ENCODE measurements at regions not wholly inside any gene's neighbourhood (a gene's known extent, or its start where the extent isn't known, plus 50 kb on each side); places are given as distances from the start of the nearest gene placed in this dataset.

DNA sequence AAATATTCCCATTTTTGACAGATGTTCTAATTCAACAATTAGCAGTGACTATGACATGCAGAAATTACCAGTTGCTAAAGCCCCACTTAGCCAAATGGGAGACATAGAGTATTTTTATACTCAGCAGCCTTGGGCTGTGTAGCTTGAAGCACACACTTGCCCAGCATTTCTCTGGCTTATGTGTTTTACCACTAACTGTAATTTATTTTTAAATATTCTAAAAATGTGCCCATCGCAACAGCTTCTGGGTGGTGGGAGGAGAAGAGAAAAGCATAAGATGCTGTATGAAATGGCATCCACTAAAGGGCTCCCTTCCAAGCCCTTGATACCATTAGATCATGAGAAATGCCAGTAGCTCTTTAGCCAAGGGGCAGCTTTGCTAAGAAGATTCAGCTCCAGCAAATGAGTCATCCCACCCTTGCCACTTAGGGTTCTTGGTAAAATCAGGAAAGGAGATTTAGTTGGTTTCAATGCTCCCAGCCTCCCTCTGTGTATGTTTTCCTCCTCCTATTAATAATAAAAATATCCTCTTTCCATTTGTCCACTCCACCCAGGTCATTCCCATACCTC is 462.7 kb upstream of the DEPDC1 start:
- Histone ChIP-seq H3K27me3 (ENCODE audit: control insufficient read depth in 4 of 4, insufficient read depth in 4 of 4, low read length in 3 of 4) (no peaks in the 10 kb centered on the region), H3K9me3 (ENCODE audit: control insufficient read depth in 4 of 4, low read length in 3 of 4) (no peaks in the 10 kb centered on the region), H3K4me3 (ENCODE audit: low read depth in 1 of 3, low read length in 3 of 3) (no peak overlapping the region)

DNA sequence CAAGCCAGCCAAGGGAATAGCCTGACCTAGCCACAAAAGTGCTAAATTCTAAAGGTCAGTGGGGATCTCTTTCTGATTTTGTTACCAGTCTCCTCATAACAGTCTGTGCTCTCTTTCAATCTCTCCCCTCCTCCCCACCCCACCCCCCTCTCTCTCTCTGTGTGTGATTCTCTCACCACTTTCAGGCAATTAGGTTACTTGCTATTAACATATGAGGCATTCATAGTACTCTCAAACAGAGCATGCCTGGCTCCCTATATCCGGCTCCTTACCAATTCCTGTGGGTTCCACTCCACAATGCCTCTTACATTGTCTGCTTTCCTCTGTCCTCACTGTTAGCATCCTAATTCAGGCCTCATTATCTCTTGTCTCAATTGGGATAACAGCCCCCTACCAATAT is 464.3 kb upstream of the DEPDC1 start:
- 92% methylated on average over 1 of the region's 1 CpG for WGBS
- TF ChIP-seq EGR1 (IDR thresholded peaks at IDR 0.05; ENCODE audit: low read depth in 2 of 2) (no peak), TAF1 (conservative IDR thresholded peaks at IDR 0.05) (no peak), FOXA2 (IDR thresholded peaks at IDR 0.05) (no peak), JUND (IDR thresholded peaks at IDR 0.05) (no peak), GABPA (IDR thresholded peaks at IDR 0.05 in 1 of 2, conservative IDR thresholded peaks at IDR 0.05 in 1 of 2) (no peak)
- TF ChIP-seq, protein P1, sequence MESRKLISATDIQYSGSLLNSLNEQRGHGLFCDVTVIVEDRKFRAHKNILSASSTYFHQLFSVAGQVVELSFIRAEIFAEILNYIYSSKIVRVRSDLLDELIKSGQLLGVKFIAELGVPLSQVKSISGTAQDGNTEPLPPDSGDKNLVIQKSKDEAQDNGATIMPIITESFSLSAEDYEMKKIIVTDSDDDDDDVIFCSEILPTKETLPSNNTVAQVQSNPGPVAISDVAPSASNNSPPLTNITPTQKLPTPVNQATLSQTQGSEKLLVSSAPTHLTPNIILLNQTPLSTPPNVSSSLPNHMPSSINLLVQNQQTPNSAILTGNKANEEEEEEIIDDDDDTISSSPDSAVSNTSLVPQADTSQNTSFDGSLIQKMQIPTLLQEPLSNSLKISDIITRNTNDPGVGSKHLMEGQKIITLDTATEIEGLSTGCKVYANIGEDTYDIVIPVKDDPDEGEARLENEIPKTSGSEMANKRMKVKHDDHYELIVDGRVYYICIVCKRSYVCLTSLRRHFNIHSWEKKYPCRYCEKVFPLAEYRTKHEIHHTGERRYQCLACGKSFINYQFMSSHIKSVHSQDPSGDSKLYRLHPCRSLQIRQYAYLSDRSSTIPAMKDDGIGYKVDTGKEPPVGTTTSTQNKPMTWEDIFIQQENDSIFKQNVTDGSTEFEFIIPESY (IDR thresholded peaks at IDR 0.05): no peak
- TF ChIP-seq, protein P2, sequence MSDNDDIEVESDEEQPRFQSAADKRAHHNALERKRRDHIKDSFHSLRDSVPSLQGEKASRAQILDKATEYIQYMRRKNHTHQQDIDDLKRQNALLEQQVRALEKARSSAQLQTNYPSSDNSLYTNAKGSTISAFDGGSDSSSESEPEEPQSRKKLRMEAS (IDR thresholded peaks at IDR 0.05): no peak
- H3K9ac ChIP-seq (ENCODE audit: low read depth in 1 of 2, low read length in 2 of 2): no peak overlapping the region

More for the DNA sequence above, 462.7 kb upstream of the DEPDC1 start:
- DNase-seq (ENCODE audit: low spot score): no peak
- no peaks in the 10 kb centered on the region for H3K36me3 ChIP-seq (ENCODE audit: control insufficient read depth in 4 of 4, insufficient read depth in 3 of 4, low read depth in 1 of 4, low read length in 3 of 4)
- 85% methylated on average over 1 of the region's 1 CpG for WGBS
- no peaks in the 10 kb centered on the region for H3K4me1 ChIP-seq (ENCODE audit: control insufficient read depth in 4 of 4, insufficient read depth in 4 of 4, low read length in 3 of 4)
- TF ChIP-seq HNF4A (conservative IDR thresholded peaks at IDR 0.05): no peak
- TF ChIP-seq SP1 (IDR thresholded peaks at IDR 0.05): no peak
- no peak for TF ChIP-seq NR2F2 (IDR thresholded peaks at IDR 0.05)
- no peak for TF ChIP-seq RAD21 (IDR thresholded peaks at IDR 0.05)
- no peak for TF ChIP-seq YY1 (IDR thresholded peaks at IDR 0.05)
- no peak for TF ChIP-seq FOXA2 (IDR thresholded peaks at IDR 0.05)
- H3K9ac ChIP-seq (ENCODE audit: low read depth in 1 of 2, low read length in 2 of 2): no peak overlapping the region
- H3K27ac ChIP-seq (ENCODE audit: low read depth in 1 of 2, low read length in 2 of 2): no peak overlapping the region

DNA sequence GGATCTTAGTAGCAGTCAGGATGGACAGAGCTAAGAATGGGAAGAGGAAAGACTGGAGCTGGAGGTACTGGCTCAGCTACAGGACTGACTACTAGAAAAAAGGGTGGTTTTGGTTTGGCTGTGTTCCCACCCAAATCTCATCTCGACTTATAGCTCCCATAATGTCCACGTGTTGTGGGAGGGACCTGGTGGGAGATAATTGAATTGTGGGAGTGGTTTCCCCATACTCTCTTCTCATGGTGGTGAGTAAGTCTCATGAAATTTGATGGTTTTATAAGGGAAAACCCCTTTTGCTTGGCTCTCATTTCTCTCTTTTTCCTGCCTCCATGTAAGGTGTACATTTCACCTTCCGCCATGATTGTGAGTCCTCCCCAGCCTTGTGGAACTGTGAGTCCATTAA is 466.5 kb upstream of the DEPDC1 start:
- H3K9me3 ChIP-seq (ENCODE audit: control insufficient read depth in 4 of 4, low read length in 3 of 4): no peaks in the 10 kb centered on the region
- H3K9ac ChIP-seq (ENCODE audit: low read depth in 1 of 2, low read length in 2 of 2): no peak overlapping the region
- no peak overlapping the region for H3K27ac ChIP-seq (ENCODE audit: low read depth in 1 of 2, low read length in 2 of 2)
- no peak for TF ChIP-seq EGR1 (IDR thresholded peaks at IDR 0.05; ENCODE audit: low read depth in 2 of 2)
- TF ChIP-seq, protein P3, sequence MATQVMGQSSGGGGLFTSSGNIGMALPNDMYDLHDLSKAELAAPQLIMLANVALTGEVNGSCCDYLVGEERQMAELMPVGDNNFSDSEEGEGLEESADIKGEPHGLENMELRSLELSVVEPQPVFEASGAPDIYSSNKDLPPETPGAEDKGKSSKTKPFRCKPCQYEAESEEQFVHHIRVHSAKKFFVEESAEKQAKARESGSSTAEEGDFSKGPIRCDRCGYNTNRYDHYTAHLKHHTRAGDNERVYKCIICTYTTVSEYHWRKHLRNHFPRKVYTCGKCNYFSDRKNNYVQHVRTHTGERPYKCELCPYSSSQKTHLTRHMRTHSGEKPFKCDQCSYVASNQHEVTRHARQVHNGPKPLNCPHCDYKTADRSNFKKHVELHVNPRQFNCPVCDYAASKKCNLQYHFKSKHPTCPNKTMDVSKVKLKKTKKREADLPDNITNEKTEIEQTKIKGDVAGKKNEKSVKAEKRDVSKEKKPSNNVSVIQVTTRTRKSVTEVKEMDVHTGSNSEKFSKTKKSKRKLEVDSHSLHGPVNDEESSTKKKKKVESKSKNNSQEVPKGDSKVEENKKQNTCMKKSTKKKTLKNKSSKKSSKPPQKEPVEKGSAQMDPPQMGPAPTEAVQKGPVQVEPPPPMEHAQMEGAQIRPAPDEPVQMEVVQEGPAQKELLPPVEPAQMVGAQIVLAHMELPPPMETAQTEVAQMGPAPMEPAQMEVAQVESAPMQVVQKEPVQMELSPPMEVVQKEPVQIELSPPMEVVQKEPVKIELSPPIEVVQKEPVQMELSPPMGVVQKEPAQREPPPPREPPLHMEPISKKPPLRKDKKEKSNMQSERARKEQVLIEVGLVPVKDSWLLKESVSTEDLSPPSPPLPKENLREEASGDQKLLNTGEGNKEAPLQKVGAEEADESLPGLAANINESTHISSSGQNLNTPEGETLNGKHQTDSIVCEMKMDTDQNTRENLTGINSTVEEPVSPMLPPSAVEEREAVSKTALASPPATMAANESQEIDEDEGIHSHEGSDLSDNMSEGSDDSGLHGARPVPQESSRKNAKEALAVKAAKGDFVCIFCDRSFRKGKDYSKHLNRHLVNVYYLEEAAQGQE (IDR thresholded peaks at IDR 0.05): no peak
- no peak for TF ChIP-seq RAD21 (IDR thresholded peaks at IDR 0.05)
- TF ChIP-seq HNF4G (IDR thresholded peaks at IDR 0.05): no peak
- no peak for TF ChIP-seq RXRA (IDR thresholded peaks at IDR 0.05)
- TF ChIP-seq NR2F2 (IDR thresholded peaks at IDR 0.05): no peak
- TF ChIP-seq, protein P4, sequence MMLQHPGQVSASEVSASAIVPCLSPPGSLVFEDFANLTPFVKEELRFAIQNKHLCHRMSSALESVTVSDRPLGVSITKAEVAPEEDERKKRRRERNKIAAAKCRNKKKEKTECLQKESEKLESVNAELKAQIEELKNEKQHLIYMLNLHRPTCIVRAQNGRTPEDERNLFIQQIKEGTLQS (IDR thresholded peaks at IDR 0.05): no peak
- TF ChIP-seq GABPA (IDR thresholded peaks at IDR 0.05 in 1 of 2, conservative IDR thresholded peaks at IDR 0.05 in 1 of 2): no peak
- TF ChIP-seq, protein P2 (IDR thresholded peaks at IDR 0.05): no peak
- no peak for TF ChIP-seq TAF1 (conservative IDR thresholded peaks at IDR 0.05)
- TF ChIP-seq, protein P1 (IDR thresholded peaks at IDR 0.05): no peak
- TF ChIP-seq FOXA2 (IDR thresholded peaks at IDR 0.05): no peak
- TF ChIP-seq FOXA1 (IDR thresholded peaks at IDR 0.05): no peak
- no peak overlapping the region for H3K4me3 ChIP-seq (ENCODE audit: low read depth in 1 of 3, low read length in 3 of 3)
- no peaks in the 10 kb centered on the region for H3K36me3 ChIP-seq (ENCODE audit: control insufficient read depth in 4 of 4, insufficient read depth in 3 of 4, low read depth in 1 of 4, low read length in 3 of 4)
- 56% methylated on average over 3 of the region's 3 CpGs for WGBS
- DNase-seq (ENCODE audit: low spot score): no peak
- H3K27me3 ChIP-seq (ENCODE audit: control insufficient read depth in 4 of 4, insufficient read depth in 4 of 4, low read length in 3 of 4): no peaks in the 10 kb centered on the region
- no peaks in the 10 kb centered on the region for H3K4me1 ChIP-seq (ENCODE audit: control insufficient read depth in 4 of 4, insufficient read depth in 4 of 4, low read length in 3 of 4)

More for the DNA sequence above, 464.3 kb upstream of the DEPDC1 start:
- no peaks in the 10 kb centered on the region for H3K27me3 ChIP-seq (ENCODE audit: control insufficient read depth in 4 of 4, insufficient read depth in 4 of 4, low read length in 3 of 4)
- H3K4me3 ChIP-seq (ENCODE audit: low read depth in 1 of 3, low read length in 3 of 3): no peak overlapping the region
- H3K4me1 ChIP-seq (ENCODE audit: control insufficient read depth in 4 of 4, insufficient read depth in 4 of 4, low read length in 3 of 4): no peaks in the 10 kb centered on the region
- H3K36me3 ChIP-seq (ENCODE audit: control insufficient read depth in 4 of 4, insufficient read depth in 3 of 4, low read depth in 1 of 4, low read length in 3 of 4): no peaks in the 10 kb centered on the region
- H3K27ac ChIP-seq (ENCODE audit: low read depth in 1 of 2, low read length in 2 of 2): no peak overlapping the region
- H3K9me3 ChIP-seq (ENCODE audit: control insufficient read depth in 4 of 4, low read length in 3 of 4): no peaks in the 10 kb centered on the region
- DNase-seq (ENCODE audit: low spot score): no peak
